ENCODE measurements at regions not wholly inside any gene's neighbourhood (a gene's known extent, or its start where the extent isn't known, plus 50 kb on each side); places are given as distances from the start of the nearest gene placed in this dataset.

DNA sequence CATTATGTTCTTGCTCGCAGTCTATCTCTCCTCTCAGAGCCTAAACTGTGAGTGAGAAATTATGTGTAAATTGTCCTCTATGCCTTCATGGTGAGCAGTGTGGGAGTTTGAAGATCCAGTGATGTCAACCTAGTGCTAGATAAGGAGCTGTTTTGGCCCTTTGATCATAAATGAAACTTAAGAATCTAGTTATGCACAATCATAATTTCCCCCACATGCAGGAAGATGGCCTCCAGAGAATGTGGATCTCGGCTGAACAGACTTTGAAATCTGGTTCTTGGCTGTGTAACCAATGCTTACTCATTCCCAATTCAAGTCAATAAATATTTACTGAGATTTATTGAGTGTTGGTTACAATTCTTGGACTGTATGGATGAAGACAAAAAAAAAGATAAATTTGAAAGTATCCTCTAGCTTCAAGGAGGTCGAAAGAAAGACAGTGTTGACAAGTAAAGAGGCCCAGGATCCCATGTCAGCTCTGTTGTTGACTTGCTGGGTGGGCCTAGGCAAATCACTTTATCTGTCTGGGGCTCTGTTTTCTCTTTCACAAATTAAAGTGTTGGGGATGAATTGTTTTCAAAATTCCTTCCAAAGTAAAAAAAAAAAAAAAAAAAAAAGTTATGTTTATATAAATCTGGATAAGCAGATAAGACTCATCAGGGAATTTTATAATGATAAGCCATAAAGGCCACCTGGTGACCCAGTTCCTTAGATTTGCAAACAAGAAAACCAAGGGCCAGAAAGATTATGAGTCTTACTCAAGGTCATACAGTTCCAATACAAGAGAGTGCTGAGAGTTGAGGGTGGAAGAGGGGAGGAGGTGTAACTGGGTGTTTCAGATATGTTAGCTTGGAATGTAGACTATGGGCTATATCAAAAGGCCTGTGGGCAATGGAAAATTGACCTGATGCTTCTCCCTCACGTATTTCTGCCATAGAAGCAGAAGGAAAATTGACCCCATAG, 969.9 kb downstream of the KCNMA1 start (continued):
- TF ChIP-seq, protein P1, sequence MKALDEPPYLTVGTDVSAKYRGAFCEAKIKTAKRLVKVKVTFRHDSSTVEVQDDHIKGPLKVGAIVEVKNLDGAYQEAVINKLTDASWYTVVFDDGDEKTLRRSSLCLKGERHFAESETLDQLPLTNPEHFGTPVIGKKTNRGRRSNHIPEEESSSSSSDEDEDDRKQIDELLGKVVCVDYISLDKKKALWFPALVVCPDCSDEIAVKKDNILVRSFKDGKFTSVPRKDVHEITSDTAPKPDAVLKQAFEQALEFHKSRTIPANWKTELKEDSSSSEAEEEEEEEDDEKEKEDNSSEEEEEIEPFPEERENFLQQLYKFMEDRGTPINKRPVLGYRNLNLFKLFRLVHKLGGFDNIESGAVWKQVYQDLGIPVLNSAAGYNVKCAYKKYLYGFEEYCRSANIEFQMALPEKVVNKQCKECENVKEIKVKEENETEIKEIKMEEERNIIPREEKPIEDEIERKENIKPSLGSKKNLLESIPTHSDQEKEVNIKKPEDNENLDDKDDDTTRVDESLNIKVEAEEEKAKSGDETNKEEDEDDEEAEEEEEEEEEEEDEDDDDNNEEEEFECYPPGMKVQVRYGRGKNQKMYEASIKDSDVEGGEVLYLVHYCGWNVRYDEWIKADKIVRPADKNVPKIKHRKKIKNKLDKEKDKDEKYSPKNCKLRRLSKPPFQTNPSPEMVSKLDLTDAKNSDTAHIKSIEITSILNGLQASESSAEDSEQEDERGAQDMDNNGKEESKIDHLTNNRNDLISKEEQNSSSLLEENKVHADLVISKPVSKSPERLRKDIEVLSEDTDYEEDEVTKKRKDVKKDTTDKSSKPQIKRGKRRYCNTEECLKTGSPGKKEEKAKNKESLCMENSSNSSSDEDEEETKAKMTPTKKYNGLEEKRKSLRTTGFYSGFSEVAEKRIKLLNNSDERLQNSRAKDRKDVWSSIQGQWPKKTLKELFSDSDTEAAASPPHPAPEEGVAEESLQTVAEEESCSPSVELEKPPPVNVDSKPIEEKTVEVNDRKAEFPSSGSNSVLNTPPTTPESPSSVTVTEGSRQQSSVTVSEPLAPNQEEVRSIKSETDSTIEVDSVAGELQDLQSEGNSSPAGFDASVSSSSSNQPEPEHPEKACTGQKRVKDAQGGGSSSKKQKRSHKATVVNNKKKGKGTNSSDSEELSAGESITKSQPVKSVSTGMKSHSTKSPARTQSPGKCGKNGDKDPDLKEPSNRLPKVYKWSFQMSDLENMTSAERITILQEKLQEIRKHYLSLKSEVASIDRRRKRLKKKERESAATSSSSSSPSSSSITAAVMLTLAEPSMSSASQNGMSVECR (CRISPR knock-in tag; IDR thresholded peaks at IDR 0.05; ENCODE audit: borderline replicate concordance): no peak
- TF ChIP-seq ZBTB21 (CRISPR knock-in tag; IDR thresholded peaks at IDR 0.05; ENCODE audit: borderline replicate concordance): no peak
- TF ChIP-seq, protein P2, sequence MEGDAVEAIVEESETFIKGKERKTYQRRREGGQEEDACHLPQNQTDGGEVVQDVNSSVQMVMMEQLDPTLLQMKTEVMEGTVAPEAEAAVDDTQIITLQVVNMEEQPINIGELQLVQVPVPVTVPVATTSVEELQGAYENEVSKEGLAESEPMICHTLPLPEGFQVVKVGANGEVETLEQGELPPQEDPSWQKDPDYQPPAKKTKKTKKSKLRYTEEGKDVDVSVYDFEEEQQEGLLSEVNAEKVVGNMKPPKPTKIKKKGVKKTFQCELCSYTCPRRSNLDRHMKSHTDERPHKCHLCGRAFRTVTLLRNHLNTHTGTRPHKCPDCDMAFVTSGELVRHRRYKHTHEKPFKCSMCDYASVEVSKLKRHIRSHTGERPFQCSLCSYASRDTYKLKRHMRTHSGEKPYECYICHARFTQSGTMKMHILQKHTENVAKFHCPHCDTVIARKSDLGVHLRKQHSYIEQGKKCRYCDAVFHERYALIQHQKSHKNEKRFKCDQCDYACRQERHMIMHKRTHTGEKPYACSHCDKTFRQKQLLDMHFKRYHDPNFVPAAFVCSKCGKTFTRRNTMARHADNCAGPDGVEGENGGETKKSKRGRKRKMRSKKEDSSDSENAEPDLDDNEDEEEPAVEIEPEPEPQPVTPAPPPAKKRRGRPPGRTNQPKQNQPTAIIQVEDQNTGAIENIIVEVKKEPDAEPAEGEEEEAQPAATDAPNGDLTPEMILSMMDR (IDR thresholded peaks at IDR 0.05): no peak
- TF ChIP-seq, protein P3, sequence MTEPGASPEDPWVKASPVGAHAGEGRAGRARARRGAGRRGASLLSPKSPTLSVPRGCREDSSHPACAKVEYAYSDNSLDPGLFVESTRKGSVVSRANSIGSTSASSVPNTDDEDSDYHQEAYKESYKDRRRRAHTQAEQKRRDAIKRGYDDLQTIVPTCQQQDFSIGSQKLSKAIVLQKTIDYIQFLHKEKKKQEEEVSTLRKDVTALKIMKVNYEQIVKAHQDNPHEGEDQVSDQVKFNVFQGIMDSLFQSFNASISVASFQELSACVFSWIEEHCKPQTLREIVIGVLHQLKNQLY (CRISPR knock-in tag; IDR thresholded peaks at IDR 0.05): no peak
- TF ChIP-seq ETV6 (CRISPR knock-in tag; IDR thresholded peaks at IDR 0.05): no peak
- TF ChIP-seq, protein P4, sequence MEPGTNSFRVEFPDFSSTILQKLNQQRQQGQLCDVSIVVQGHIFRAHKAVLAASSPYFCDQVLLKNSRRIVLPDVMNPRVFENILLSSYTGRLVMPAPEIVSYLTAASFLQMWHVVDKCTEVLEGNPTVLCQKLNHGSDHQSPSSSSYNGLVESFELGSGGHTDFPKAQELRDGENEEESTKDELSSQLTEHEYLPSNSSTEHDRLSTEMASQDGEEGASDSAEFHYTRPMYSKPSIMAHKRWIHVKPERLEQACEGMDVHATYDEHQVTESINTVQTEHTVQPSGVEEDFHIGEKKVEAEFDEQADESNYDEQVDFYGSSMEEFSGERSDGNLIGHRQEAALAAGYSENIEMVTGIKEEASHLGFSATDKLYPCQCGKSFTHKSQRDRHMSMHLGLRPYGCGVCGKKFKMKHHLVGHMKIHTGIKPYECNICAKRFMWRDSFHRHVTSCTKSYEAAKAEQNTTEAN (CRISPR knock-in tag; IDR thresholded peaks at IDR 0.05): no peak
- TF ChIP-seq NR2C2 (CRISPR knock-in tag; IDR thresholded peaks at IDR 0.05): no peak
- TF ChIP-seq ELF4 (CRISPR knock-in tag; IDR thresholded peaks at IDR 0.05; ENCODE audit: low read depth): no peak
- TF ChIP-seq, protein P5, sequence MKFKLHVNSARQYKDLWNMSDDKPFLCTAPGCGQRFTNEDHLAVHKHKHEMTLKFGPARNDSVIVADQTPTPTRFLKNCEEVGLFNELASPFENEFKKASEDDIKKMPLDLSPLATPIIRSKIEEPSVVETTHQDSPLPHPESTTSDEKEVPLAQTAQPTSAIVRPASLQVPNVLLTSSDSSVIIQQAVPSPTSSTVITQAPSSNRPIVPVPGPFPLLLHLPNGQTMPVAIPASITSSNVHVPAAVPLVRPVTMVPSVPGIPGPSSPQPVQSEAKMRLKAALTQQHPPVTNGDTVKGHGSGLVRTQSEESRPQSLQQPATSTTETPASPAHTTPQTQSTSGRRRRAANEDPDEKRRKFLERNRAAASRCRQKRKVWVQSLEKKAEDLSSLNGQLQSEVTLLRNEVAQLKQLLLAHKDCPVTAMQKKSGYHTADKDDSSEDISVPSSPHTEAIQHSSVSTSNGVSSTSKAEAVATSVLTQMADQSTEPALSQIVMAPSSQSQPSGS (CRISPR knock-in tag; IDR thresholded peaks at IDR 0.05; ENCODE audit: borderline replicate concordance, low read depth): no peak
- no peak for TF ChIP-seq SMAD4 (CRISPR knock-in tag; IDR thresholded peaks at IDR 0.05)

DNA sequence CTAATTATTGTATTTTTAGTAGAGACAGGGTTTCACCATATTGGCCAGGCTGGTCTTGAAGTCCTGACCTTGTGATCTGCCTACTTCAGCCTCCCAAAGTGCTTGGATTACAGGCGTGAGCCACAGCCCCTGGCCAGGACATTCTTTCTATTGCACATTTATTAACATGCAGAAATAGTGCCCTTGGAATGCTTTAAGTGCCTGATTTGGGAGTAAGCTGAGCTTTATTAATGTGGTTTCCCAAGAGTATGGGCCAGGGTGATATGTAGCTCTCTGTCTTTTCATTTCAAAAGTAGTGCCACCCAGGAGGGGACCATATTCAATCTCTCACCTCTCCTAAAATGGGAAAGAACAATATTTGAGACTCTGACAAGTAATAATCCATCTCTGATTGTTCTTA, 970.7 kb downstream of the KCNMA1 start:
- no peak overlapping the region for H3K4me3 Mint-ChIP-seq
- peaks cover 7% of the 10 kb centered on the region for H3K4me1 Mint-ChIP-seq
- no peak overlapping the region for H3K27ac Mint-ChIP-seq
- ChIA-PET CTCF (no interaction called here), POLR2A (no interaction called here)
- no peaks in the 10 kb centered on the region for H3K36me3 Mint-ChIP-seq
- ATAC-seq (no peak), DNase-seq (ENCODE audit: low spot score) (no peak)
- H3K9me3 Mint-ChIP-seq: peaks cover 12% of the 10 kb centered on the region
- no peaks in the 10 kb centered on the region for H3K27me3 Mint-ChIP-seq (ENCODE audit: low read depth)
- TF ChIP-seq, protein P6, sequence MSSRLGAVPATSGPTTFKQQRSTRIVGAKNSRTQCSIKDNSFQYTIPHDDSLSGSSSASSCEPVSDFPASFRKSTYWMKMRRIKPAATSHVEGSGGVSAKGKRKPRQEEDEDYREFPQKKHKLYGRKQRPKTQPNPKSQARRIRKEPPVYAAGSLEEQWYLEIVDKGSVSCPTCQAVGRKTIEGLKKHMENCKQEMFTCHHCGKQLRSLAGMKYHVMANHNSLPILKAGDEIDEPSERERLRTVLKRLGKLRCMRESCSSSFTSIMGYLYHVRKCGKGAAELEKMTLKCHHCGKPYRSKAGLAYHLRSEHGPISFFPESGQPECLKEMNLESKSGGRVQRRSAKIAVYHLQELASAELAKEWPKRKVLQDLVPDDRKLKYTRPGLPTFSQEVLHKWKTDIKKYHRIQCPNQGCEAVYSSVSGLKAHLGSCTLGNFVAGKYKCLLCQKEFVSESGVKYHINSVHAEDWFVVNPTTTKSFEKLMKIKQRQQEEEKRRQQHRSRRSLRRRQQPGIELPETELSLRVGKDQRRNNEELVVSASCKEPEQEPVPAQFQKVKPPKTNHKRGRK (CRISPR knock-in tag; IDR thresholded peaks at IDR 0.05; ENCODE audit: borderline replicate concordance): no peak
- TF ChIP-seq ZNF219 (CRISPR knock-in tag; IDR thresholded peaks at IDR 0.05; ENCODE audit: borderline replicate concordance) (no peak), TP53 (CRISPR knock-in tag; IDR thresholded peaks at IDR 0.05) (no peak), IRF2 (CRISPR knock-in tag; IDR thresholded peaks at IDR 0.05; ENCODE audit: borderline replicate concordance, low read depth) (no peak), NR1H2 (CRISPR knock-in tag; IDR thresholded peaks at IDR 0.05) (no peak), ATF1 (CRISPR knock-in tag; IDR thresholded peaks at IDR 0.05) (no peak), ZNF263 (CRISPR knock-in tag; IDR thresholded peaks at IDR 0.05; ENCODE audit: low read depth) (no peak), NR2C2 (CRISPR knock-in tag; IDR thresholded peaks at IDR 0.05) (no peak), MXD4 (CRISPR knock-in tag; IDR thresholded peaks at IDR 0.05; ENCODE audit: borderline replicate concordance) (no peak)
- TF ChIP-seq, protein P7, sequence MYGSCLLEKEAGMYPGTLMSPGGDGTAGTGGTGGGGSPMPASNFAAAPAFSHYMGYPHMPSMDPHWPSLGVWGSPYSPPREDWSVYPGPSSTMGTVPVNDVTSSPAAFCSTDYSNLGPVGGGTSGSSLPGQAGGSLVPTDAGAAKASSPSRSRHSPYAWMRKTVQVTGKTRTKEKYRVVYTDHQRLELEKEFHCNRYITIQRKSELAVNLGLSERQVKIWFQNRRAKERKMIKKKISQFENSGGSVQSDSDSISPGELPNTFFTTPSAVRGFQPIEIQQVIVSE (CRISPR knock-in tag; IDR thresholded peaks at IDR 0.05; ENCODE audit: borderline replicate concordance): no peak
- TF ChIP-seq, protein P8, sequence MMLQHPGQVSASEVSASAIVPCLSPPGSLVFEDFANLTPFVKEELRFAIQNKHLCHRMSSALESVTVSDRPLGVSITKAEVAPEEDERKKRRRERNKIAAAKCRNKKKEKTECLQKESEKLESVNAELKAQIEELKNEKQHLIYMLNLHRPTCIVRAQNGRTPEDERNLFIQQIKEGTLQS (CRISPR knock-in tag; conservative IDR thresholded peaks at IDR 0.05): no peak
- TF ChIP-seq, protein P9, sequence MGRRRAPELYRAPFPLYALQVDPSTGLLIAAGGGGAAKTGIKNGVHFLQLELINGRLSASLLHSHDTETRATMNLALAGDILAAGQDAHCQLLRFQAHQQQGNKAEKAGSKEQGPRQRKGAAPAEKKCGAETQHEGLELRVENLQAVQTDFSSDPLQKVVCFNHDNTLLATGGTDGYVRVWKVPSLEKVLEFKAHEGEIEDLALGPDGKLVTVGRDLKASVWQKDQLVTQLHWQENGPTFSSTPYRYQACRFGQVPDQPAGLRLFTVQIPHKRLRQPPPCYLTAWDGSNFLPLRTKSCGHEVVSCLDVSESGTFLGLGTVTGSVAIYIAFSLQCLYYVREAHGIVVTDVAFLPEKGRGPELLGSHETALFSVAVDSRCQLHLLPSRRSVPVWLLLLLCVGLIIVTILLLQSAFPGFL (CRISPR knock-in tag; IDR thresholded peaks at IDR 0.05; ENCODE audit: borderline replicate concordance): no peak

Data from WTC11 (cell line).